ENCODE measurements at regions not wholly inside any gene's neighbourhood (a gene's known extent, or its start where the extent isn't known, plus 50 kb on each side); places are given as distances from the start of the nearest gene placed in this dataset.

- TF ChIP-seq CENPX (CRISPR knock-in tag; IDR thresholded peaks at IDR 0.05) (no peak), ZNF652 (CRISPR knock-in tag; IDR thresholded peaks at IDR 0.05; ENCODE audit: borderline replicate concordance, low read depth) (no peak), POLR2AphosphoS5 (IDR thresholded peaks at IDR 0.05; ENCODE audit: low read depth, low read length) (no peak), HES4 (CRISPR knock-in tag; IDR thresholded peaks at IDR 0.05; ENCODE audit: borderline replicate concordance) (no peak), PITX1 (CRISPR knock-in tag; IDR thresholded peaks at IDR 0.05) (no peak), ZSCAN30 (CRISPR knock-in tag; IDR thresholded peaks at IDR 0.05) (no peak), ZXDC (CRISPR knock-in tag; IDR thresholded peaks at IDR 0.05) (no peak), ZNF619 (CRISPR knock-in tag; IDR thresholded peaks at IDR 0.05) (no peak), ZNF496 (CRISPR knock-in tag; IDR thresholded peaks at IDR 0.05; ENCODE audit: insufficient replicate concordance) (no peak)
These were observed 319.5 kb downstream of the PIK3R1 start (continued) for GRCh38 chr5:68534956-68535520.

- Histone ChIP-seq H3K79me2 (ENCODE audit: insufficient read depth, low read length) (no peaks in the 10 kb centered on the region), H3K27me3 (ENCODE audit: control insufficient read depth in 1 of 2, insufficient read depth in 2 of 2, low read length in 2 of 2) (peaks cover 0 to 4% of the 10 kb centered on the region in 2 experiments; a peak in 2 of 5 replicates), H4K20me1 (ENCODE audit: insufficient read depth, low read length) (no peaks in the 10 kb centered on the region), H3K36me3 (replicated peaks in 1 of 2; ENCODE audit: control insufficient read depth in 1 of 2, insufficient read depth in 2 of 2, low read length in 2 of 2) (no peaks in the 10 kb centered on the region), H3K4me1 (ENCODE audit: insufficient read depth, low read length) (no peaks in the 10 kb centered on the region), H3K4me3 (replicated peaks in 1 of 3; ENCODE audit: insufficient read depth in 1 of 3, low read depth in 2 of 3, low read length in 3 of 3) (no peak overlapping the region), H3K9ac (ENCODE audit: insufficient read depth, low read depth, low read length) (no peak overlapping the region), H3K27ac (ENCODE audit: extremely low read length, insufficient read depth, low read length) (no peak overlapping the region), H3K9me3 (ENCODE audit: low read length) (no peaks in the 10 kb centered on the region), H3K4me2 (ENCODE audit: low read depth, low read length) (no peak overlapping the region), H2AFZ (ENCODE audit: low read length) (no peak overlapping the region)
- 56% methylated on average over 6 of the region's 6 CpGs for WGBS (ENCODE audit: low lambda C conversion rate)
- POLR2A ChIA-PET = no interaction called here
- intact Hi-C loops (cut with micrococcal nuclease; ENCODE audit: unreplicated experiment) = no loop called here
- ATAC-seq (no peak), FAIRE-seq (no peak), DNase-seq (ENCODE audit: low spot score) (no peak)
- no TSS peak for BruUV-seq (replicated peaks)
- in situ Hi-C loops (cut with HindIII; ENCODE audit: extremely low pct_ligation_motif_present, low pct_unique_long_range_greater_than_20kb) = no loop called here
- CTCF ChIA-PET (ENCODE audit: low intra/inter-chr PET ratio, low total read pairs) = no interaction called here
- no peak for TF ChIP-seq ZBTB4 (CRISPR knock-in tag; IDR thresholded peaks at IDR 0.05; ENCODE audit: borderline replicate concordance)
- no peak for TF ChIP-seq ZNF331 (CRISPR knock-in tag; IDR thresholded peaks at IDR 0.05)
- no peak for TF ChIP-seq ZNF550 (CRISPR knock-in tag; IDR thresholded peaks at IDR 0.05; ENCODE audit: borderline replicate concordance)
- TF ChIP-seq DRAP1 (CRISPR knock-in tag; IDR thresholded peaks at IDR 0.05) = no peak
- TF ChIP-seq HES4 (CRISPR knock-in tag; IDR thresholded peaks at IDR 0.05; ENCODE audit: borderline replicate concordance) = no peak
- TF ChIP-seq KLF16 (CRISPR knock-in tag; IDR thresholded peaks at IDR 0.05) = no peak
- no peak for TF ChIP-seq PHF5A (CRISPR knock-in tag; IDR thresholded peaks at IDR 0.05; ENCODE audit: low read depth, unreplicated experiment)
- no peak for TF ChIP-seq TAF1 (CRISPR knock-in tag; IDR thresholded peaks at IDR 0.05)
- no peak for TF ChIP-seq POLR2AphosphoS2 (IDR thresholded peaks at IDR 0.05; ENCODE audit: low read depth, low read length)
- no peak for TF ChIP-seq FOXJ3 (CRISPR knock-in tag; IDR thresholded peaks at IDR 0.05; ENCODE audit: borderline replicate concordance)
These were observed 323.4 kb downstream of the PIK3R1 start for GRCh38 chr5:68538814-68539420.

Data from HepG2 (cell line).